GM06990 (cell line): ENCODE measurements at regions not wholly inside any gene's neighbourhood (a gene's known extent, or its start where the extent isn't known, plus 50 kb on each side); places are given as distances from the start of the nearest gene placed in this dataset.

Source experiments
- DNase-seq: peaks from one replicate; pipeline ENCODE4 v3.0.0-alpha.2; 2011; ENCODE audit not compliant: insufficient read length; ENCODE audit errors: extremely low read depth
- H3K27me3 ChIP-seq: replicated peaks from 2 replicates; pipeline ENCODE4 v1.6.0; 2011; ENCODE audit warnings: low read length; ENCODE audit not compliant: control insufficient read depth, insufficient read depth
- H3K36me3 ChIP-seq: 2 replicates; pipeline ENCODE4 v1.5.1; 2011; ENCODE audit warnings: low read length; ENCODE audit not compliant: control insufficient read depth, insufficient read depth
- H3K4me3 ChIP-seq: replicated peaks from 2 replicates; pipeline ENCODE4 v1.5.1; 2011; ENCODE audit warnings: low read depth, mild to moderate bottlenecking, control low read depth, low read length
- CTCF ChIP-seq: IDR thresholded peaks from 2 replicates; pipeline ENCODE4 v1.5.1; 2011; ENCODE audit warnings: low read length, control low read depth, mild to moderate bottlenecking, inconsistent platforms; ENCODE audit not compliant: insufficient read depth, poor library complexity, severe bottlenecking

GRCh38 chr2:194619366-194619765, 1037.7 kb upstream of the SLC39A10 start:
- TF ChIP-seq CTCF, result no peak
- DNase-seq, result no peak
- no peaks in the 10 kb centered on the region for H3K36me3 ChIP-seq

GRCh38 chr2:194618432-194618831, 1038.6 kb upstream of the SLC39A10 start:
- Histone ChIP-seq H3K27me3 (no peaks in the 10 kb centered on the region), H3K36me3 (no peaks in the 10 kb centered on the region), H3K4me3 (no peak overlapping the region)
- no peak for DNase-seq
- TF ChIP-seq CTCF, result no peak

More at GRCh38 chr2:194619366-194619765, 1037.7 kb upstream of the SLC39A10 start:
- H3K4me3 ChIP-seq, result no peak overlapping the region
- no peaks in the 10 kb centered on the region for H3K27me3 ChIP-seq

GRCh38 chr2:194616334-194616733, 1040.7 kb upstream of the SLC39A10 start:
- Histone ChIP-seq H3K36me3 (no peaks in the 10 kb centered on the region), H3K27me3 (no peaks in the 10 kb centered on the region), H3K4me3 (no peak overlapping the region)
- TF ChIP-seq CTCF, result no peak
- DNase-seq, result no peak

- no peak for TF ChIP-seq CTCF
- Histone ChIP-seq H3K27me3 (no peaks in the 10 kb centered on the region), H3K4me3 (no peak overlapping the region), H3K36me3 (no peaks in the 10 kb centered on the region)
- no peak for DNase-seq
These were observed 1046.7 kb upstream of the SLC39A10 start for GRCh38 chr2:194610297-194610696.

GRCh38 chr2:194603429-194603828, 1053.6 kb upstream of the SLC39A10 start:
- Histone ChIP-seq H3K4me3 (no peak overlapping the region), H3K27me3 (no peaks in the 10 kb centered on the region), H3K36me3 (no peaks in the 10 kb centered on the region)
- no peak for TF ChIP-seq CTCF
- no peak for DNase-seq

GRCh38 chr2:194602750-194603149, 1054.3 kb upstream of the SLC39A10 start:
- Histone ChIP-seq H3K36me3 (no peaks in the 10 kb centered on the region), H3K4me3 (no peak overlapping the region), H3K27me3 (no peaks in the 10 kb centered on the region)
- TF ChIP-seq CTCF, result no peak
- no peak for DNase-seq
